Nephron (organoid): ENCODE measurements at regions not wholly inside any gene's neighbourhood (a gene's known extent, or its start where the extent isn't known, plus 50 kb on each side); places are given as distances from the start of the nearest gene placed in this dataset.

Experiments
- H3K27ac Mint-ChIP-seq, 3 experiments: 2 replicates each; pipeline ENCODE4 v1.8.0; 2020; ENCODE audit warnings: mixed read lengths in 3 of 3, mild to moderate bottlenecking in 2 of 3, moderate library complexity in 1 of 3
- H3K27me3 Mint-ChIP-seq: 2 replicates; pipeline ENCODE4 v1.8.0; 2021; ENCODE audit warnings: low read depth, mild to moderate bottlenecking, moderate library complexity, mixed read lengths
- H3K36me3 Mint-ChIP-seq: 2 replicates; pipeline ENCODE4 v1.8.0; 2020; ENCODE audit warnings: low read depth, mixed read lengths
- H3K4me1 Mint-ChIP-seq: 2 replicates; pipeline ENCODE4 v1.8.0; 2020; ENCODE audit warnings: mixed read lengths
- H3K4me3 Mint-ChIP-seq, 3 experiments: 2 replicates each; pipeline ENCODE4 v1.8.0; 2020; ENCODE audit warnings: mild to moderate bottlenecking in 3 of 3, mixed read lengths in 3 of 3, moderate library complexity in 2 of 3
- H3K9me3 Mint-ChIP-seq: 2 replicates; pipeline ENCODE4 v1.8.0; 2020; ENCODE audit warnings: mixed read lengths
- TF ChIP-seq, protein P1 (sequence below), 3 experiments: fragments of 200-600 bp; sonication (generic); IDR thresholded peaks; one replicate each; pipeline ENCODE4 v1.5.0; 2021; ENCODE audit warnings: antibody characterized with exemption in 3 of 3; ENCODE audit not compliant: unreplicated experiment in 3 of 3

DNA sequence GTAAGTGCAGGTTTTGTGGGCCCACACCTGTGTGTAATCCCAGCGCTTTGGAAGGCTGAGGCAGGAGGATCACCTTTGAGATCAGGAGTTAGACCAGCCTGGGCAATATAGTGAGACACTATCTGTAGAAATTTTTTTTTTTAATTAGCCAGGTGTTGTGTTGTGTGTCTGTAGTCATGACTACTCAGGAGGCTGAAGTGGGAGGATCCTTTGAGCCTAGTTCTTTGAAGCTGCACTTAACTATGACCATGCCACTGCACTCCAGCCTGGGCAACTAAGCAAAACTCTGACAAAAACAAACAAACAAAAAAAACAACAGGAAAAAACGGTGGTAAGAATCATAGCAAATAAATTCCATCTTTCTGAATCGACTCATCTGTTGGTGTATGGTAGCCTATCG lies 268.6 kb upstream of the PDGFD start:
- Mint-ChIP-seq H3K36me3 (no peaks in the 10 kb centered on the region), H3K4me3 (no peak overlapping the region), H3K27me3 (no peaks in the 10 kb centered on the region), H3K27ac (no peak overlapping the region), H3K4me1 (peaks cover 20% of the 10 kb centered on the region), H3K9me3 (no peaks in the 10 kb centered on the region)
- TF ChIP-seq, protein P1, sequence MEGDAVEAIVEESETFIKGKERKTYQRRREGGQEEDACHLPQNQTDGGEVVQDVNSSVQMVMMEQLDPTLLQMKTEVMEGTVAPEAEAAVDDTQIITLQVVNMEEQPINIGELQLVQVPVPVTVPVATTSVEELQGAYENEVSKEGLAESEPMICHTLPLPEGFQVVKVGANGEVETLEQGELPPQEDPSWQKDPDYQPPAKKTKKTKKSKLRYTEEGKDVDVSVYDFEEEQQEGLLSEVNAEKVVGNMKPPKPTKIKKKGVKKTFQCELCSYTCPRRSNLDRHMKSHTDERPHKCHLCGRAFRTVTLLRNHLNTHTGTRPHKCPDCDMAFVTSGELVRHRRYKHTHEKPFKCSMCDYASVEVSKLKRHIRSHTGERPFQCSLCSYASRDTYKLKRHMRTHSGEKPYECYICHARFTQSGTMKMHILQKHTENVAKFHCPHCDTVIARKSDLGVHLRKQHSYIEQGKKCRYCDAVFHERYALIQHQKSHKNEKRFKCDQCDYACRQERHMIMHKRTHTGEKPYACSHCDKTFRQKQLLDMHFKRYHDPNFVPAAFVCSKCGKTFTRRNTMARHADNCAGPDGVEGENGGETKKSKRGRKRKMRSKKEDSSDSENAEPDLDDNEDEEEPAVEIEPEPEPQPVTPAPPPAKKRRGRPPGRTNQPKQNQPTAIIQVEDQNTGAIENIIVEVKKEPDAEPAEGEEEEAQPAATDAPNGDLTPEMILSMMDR (IDR thresholded peaks at IDR 0.05; ENCODE audit: unreplicated experiment in 3 of 3) = no peak

DNA sequence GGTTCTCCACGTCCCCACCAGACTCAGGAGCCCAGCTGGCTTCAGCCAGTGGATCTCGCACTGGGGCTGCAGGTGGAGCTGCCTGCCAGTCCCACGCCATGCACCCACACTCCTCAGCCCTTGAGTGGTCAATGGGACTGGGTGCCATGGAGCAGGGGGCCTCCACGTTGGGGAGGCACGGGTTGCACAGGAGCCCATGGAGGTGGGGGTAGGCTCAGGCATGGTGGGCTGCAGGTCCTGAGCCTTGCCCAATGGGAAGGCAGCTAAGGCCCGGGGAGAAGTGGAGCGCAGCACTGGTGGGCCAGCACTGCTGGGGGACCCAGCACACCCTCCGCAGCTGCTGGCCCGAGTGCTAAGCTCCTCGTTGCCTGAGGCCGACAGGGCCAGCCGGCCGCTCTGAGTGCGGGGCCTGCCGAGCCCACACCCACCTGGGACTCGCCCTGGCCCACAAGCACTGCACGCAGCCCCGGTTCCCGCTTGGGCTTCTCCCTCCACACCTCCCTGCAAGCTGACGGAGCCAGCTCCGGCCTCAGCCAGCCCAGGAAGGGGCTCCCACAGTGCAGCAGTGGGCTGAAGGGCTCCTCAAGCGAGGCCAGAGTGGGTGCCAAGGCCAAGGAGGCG lies 258.5 kb upstream of the PDGFD start:
- TF ChIP-seq, protein P1 (IDR thresholded peaks at IDR 0.05; ENCODE audit: unreplicated experiment in 3 of 3) = no peak
- H3K4me1 Mint-ChIP-seq = no peaks in the 10 kb centered on the region
- H3K27ac Mint-ChIP-seq = no peak overlapping the region

DNA sequence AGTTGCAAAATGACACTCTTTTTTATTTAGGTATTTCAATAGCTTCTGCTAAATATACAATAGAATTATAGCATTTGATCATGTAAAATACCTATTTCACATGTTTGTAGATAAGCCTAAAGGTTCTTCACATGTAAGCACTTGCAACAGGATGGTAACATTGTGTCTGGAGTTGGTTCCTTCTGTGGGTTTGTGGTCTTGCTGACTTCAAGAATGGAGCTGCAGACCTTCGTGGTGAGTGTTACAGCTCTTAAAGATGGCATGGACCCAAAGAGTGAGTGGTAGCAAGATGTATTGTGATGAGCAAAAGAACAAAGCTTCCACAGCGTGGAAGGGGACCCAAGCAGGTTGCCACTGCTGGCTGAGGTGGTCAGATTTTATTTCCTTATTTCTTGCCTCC lies 246.4 kb upstream of the PDGFD start:
- Mint-ChIP-seq H3K27me3 (no peaks in the 10 kb centered on the region), H3K9me3 (no peaks in the 10 kb centered on the region), H3K27ac (no peak overlapping the region), H3K4me3 (no peak overlapping the region), H3K36me3 (no peaks in the 10 kb centered on the region), H3K4me1 (no peaks in the 10 kb centered on the region)
- TF ChIP-seq, protein P1 (IDR thresholded peaks at IDR 0.05; ENCODE audit: unreplicated experiment in 3 of 3) = no peak

More for the DNA sequence above, 258.5 kb upstream of the PDGFD start:
- Mint-ChIP-seq H3K27me3 (peaks cover 4% of the 10 kb centered on the region), H3K9me3 (peaks cover 3% of the 10 kb centered on the region), H3K36me3 (no peaks in the 10 kb centered on the region), H3K4me3 (no peak overlapping the region)

DNA sequence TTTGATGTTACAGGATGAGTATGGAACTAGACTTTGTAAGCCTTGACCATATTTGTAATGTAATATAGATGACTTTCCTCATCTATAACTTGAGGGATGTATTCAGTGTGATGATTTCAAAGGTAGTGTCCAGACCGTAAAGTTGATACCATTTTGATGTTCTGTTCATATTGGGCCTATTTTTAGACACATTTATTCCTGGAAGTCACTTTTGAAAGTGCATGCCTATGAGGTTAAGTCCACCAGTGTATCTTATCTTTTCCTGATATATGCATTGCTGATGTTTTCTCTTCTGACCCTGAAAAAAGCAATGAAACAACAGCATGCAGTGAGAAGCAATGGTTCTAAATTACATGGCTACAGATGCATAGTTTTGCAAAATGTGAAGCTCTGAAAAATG lies 244.7 kb upstream of the PDGFD start:
- Mint-ChIP-seq H3K36me3 (no peaks in the 10 kb centered on the region), H3K4me3 (no peak overlapping the region)
- TF ChIP-seq, protein P1 (IDR thresholded peaks at IDR 0.05; ENCODE audit: unreplicated experiment in 3 of 3) = no peak

DNA sequence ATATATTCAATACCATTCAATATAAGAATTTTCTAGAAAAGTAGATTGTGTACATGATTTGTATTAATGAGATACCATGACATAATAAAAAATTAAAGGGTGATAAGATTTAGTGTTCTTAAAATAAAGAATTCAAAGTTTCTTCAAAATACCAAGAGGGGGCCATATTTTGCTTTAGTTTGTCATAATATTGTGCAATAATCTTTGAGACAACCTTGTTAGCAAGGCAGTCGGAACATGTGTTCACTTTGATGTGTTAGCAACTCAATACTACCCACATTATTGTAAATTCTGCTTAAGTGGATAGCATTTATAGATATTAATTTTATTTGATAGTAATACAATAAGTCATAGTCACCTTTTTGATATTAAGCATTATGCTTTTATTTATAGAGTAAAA lies 241.3 kb upstream of the PDGFD start:
- no peaks in the 10 kb centered on the region for H3K9me3 Mint-ChIP-seq
- no peaks in the 10 kb centered on the region for H3K27me3 Mint-ChIP-seq
- no peak overlapping the region for H3K27ac Mint-ChIP-seq
- TF ChIP-seq, protein P1 (IDR thresholded peaks at IDR 0.05; ENCODE audit: unreplicated experiment in 3 of 3) = no peak
- no peaks in the 10 kb centered on the region for H3K4me1 Mint-ChIP-seq
- no peak overlapping the region for H3K4me3 Mint-ChIP-seq
- no peaks in the 10 kb centered on the region for H3K36me3 Mint-ChIP-seq

More for the DNA sequence above, 244.7 kb upstream of the PDGFD start:
- Mint-ChIP-seq H3K9me3 (no peaks in the 10 kb centered on the region), H3K4me1 (no peaks in the 10 kb centered on the region), H3K27ac (no peak overlapping the region), H3K27me3 (no peaks in the 10 kb centered on the region)
